C1 segment of cervical spinal cord (tissue), 14 donors: ENCODE measurements at regions not wholly inside any gene's neighbourhood (a gene's known extent, or its start where the extent isn't known, plus 50 kb on each side); places are given as distances from the start of the nearest gene placed in this dataset.

Experiments used
- DNase-seq, 14 donors: peaks; one replicate each; lab custom pipeline; 2025; lab: John Stamatoyannopoulos, UW

- DNase-seq: no peak
Observed at GRCh38 chr1:57736940-57737339, 313.1 kb upstream of the DAB1 start.

GRCh38 chr1:57729181-57729580 lies 305.3 kb upstream of the DAB1 start:
- DNase-seq: no peak

- DNase-seq: no peak
Observed at GRCh38 chr1:57727121-57727520, 303.3 kb upstream of the DAB1 start.

- no peak for DNase-seq
Observed at GRCh38 chr1:57725318-57725717, 301.5 kb upstream of the DAB1 start.

- no peak for DNase-seq
Observed at GRCh38 chr1:57724535-57724934, 300.7 kb upstream of the DAB1 start.

GRCh38 chr1:57722285-57722978 lies 298.6 kb upstream of the DAB1 start:
- DNase-seq: no peak

GRCh38 chr1:57721001-57721400 lies 297.1 kb upstream of the DAB1 start:
- no peak for DNase-seq

- no peak for DNase-seq
Observed at GRCh38 chr1:57719274-57719673, 295.4 kb upstream of the DAB1 start.

- DNase-seq: no peak
Observed at GRCh38 chr1:57713501-57713900, 289.6 kb upstream of the DAB1 start.

GRCh38 chr1:57712846-57713245 lies 289.0 kb upstream of the DAB1 start:
- no peak for DNase-seq

- DNase-seq: no peak
Observed at GRCh38 chr1:57711326-57711725, 287.5 kb upstream of the DAB1 start.

GRCh38 chr1:57707631-57708030 lies 283.8 kb upstream of the DAB1 start:
- DNase-seq: no peak

GRCh38 chr1:57704811-57705210 lies 281.0 kb upstream of the DAB1 start:
- no peak for DNase-seq

GRCh38 chr1:57704231-57704630 lies 280.4 kb upstream of the DAB1 start:
- no peak for DNase-seq

- no peak for DNase-seq
Observed at GRCh38 chr1:57696904-57697303, 273.0 kb upstream of the DAB1 start.

- no peak for DNase-seq
Observed at GRCh38 chr1:57696043-57696442, 272.2 kb upstream of the DAB1 start.

GRCh38 chr1:57686306-57686705 lies 262.4 kb upstream of the DAB1 start:
- DNase-seq: no peak

GRCh38 chr1:57683037-57683942 lies 259.4 kb upstream of the DAB1 start:
- no peak for DNase-seq

GRCh38 chr1:57678138-57678537 lies 254.3 kb upstream of the DAB1 start:
- no peak for DNase-seq

- DNase-seq: no peak
Observed at GRCh38 chr1:57675776-57676175, 251.9 kb upstream of the DAB1 start.

- DNase-seq: no peak
Observed at GRCh38 chr1:57674801-57675200, 250.9 kb upstream of the DAB1 start.

GRCh38 chr1:57672346-57673140 lies 248.7 kb upstream of the DAB1 start:
- no peak for DNase-seq
